HepG2 (cell line): ENCODE measurements at regions not wholly inside any gene's neighbourhood (a gene's known extent, or its start where the extent isn't known, plus 50 kb on each side); places are given as distances from the start of the nearest gene placed in this dataset.

ENCODE experiments used
- E2F2 ChIP-seq: sonication (generic); formaldehyde crosslinking; IDR thresholded peaks from 2 replicates; pipeline ENCODE4 v1.4.0; 2020; ENCODE audit warnings: missing genetic modification reagents, borderline replicate concordance
- FOSL2 ChIP-seq: sonication (generic); formaldehyde crosslinking; IDR thresholded peaks from 2 replicates; pipeline ENCODE4 v1.4.0; 2020; ENCODE audit warnings: missing genetic modification reagents
- GABPB1 ChIP-seq: IDR thresholded peaks from 2 replicates; pipeline ENCODE4 v1.6.1; 2016; ENCODE audit warnings: mild to moderate bottlenecking, missing genetic modification reagents, moderate library complexity, missing compliant biosample characterization
- HMG20A ChIP-seq: IDR thresholded peaks from 2 replicates; pipeline ENCODE4 v1.6.1; 2016; ENCODE audit warnings: borderline replicate concordance
- LCORL ChIP-seq, 2 experiments: fragments of 450-650 bp in 1 of 2; sonication (generic) in 1 of 2; formaldehyde crosslinking in 1 of 2; IDR thresholded peaks; 2 replicates each; pipeline versions ENCODE4 v1.5.0 to v1.6.1; 2017 to 2020; ENCODE audit warnings: antibody characterized with exemption in 1 of 2, missing genetic modification reagents in 1 of 2
- NFE2 ChIP-seq: sonication (generic); formaldehyde crosslinking; IDR thresholded peaks from 2 replicates; pipeline ENCODE4 v1.4.0; 2020; ENCODE audit warnings: missing genetic modification reagents

GRCh38 chr1:239815074-239815473 is 276.6 kb upstream of the FMN2 start:
- no peak for TF ChIP-seq NFE2 (CRISPR knock-in tag)
- no peak for TF ChIP-seq HMG20A (CRISPR knock-in tag)
- no peak for TF ChIP-seq GABPB1
- no peak for TF ChIP-seq E2F2
- TF ChIP-seq FOSL2 (CRISPR knock-in tag) = no peak
- TF ChIP-seq LCORL (IDR thresholded peaks at IDR 0.05) = no peak
- no peak for TF ChIP-seq LCORL (CRISPR knock-in tag; IDR thresholded peaks at IDR 0.05)
